ENCODE measurements at regions not wholly inside any gene's neighbourhood (a gene's known extent, or its start where the extent isn't known, plus 50 kb on each side); places are given as distances from the start of the nearest gene placed in this dataset.
A peak's percentile ranks its signal among the peaks of the same experiment; 100 is the strongest.

- no peak for DNase-seq (ENCODE audit: low read depth in 1 of 2, low spot score in 1 of 2)
- H3K4me3 ChIP-seq (replicated peaks; ENCODE audit: insufficient read depth, low read length) = no peak overlapping the region
- no peaks in the 10 kb centered on the region for H3K27me3 ChIP-seq (ENCODE audit: insufficient read depth, poor library complexity, severe bottlenecking)
- H3K27ac ChIP-seq (replicated peaks) = no peak overlapping the region
- TF ChIP-seq GABPA (IDR thresholded peaks at IDR 0.05; ENCODE audit: low read depth) = no peak
- no peak for TF ChIP-seq REST (IDR thresholded peaks at IDR 0.05; ENCODE audit: insufficient replicate concordance, low read depth)
- TF ChIP-seq CTCF (IDR thresholded peaks at IDR 0.05; ENCODE audit: insufficient read depth, low read length) = no peak
- no peak for TF ChIP-seq POLR2AphosphoS5 (IDR thresholded peaks at IDR 0.05; ENCODE audit: low read depth)
- no peak for TF ChIP-seq SPI1 (IDR thresholded peaks at IDR 0.05; ENCODE audit: borderline replicate concordance, low read depth)
Measured at GRCh38 chr3:56856752-56857151, 55.0 kb upstream of the ARHGEF3 start.

- peak in 1 of 2 experiments; percentile 17 for DNase-seq (ENCODE audit: low read depth in 1 of 2, low spot score in 1 of 2)
- H3K4me3 ChIP-seq (replicated peaks; ENCODE audit: insufficient read depth, low read length) = no peak overlapping the region
- TF ChIP-seq CTCF (IDR thresholded peaks at IDR 0.05; ENCODE audit: insufficient read depth, low read length) (peak; percentile 56), REST (IDR thresholded peaks at IDR 0.05; ENCODE audit: insufficient replicate concordance, low read depth) (no peak), SPI1 (IDR thresholded peaks at IDR 0.05; ENCODE audit: borderline replicate concordance, low read depth) (peak; percentile 5; the same call in 1 of the 2 replicates)
- H3K27ac ChIP-seq (replicated peaks) = no peak overlapping the region
- no peaks in the 10 kb centered on the region for H3K27me3 ChIP-seq (ENCODE audit: insufficient read depth, poor library complexity, severe bottlenecking)
Measured at GRCh38 chr3:56855856-56856512, 54.2 kb upstream of the ARHGEF3 start.

- Histone ChIP-seq H3K27ac (replicated peaks) (no peak overlapping the region), H3K4me3 (replicated peaks; ENCODE audit: insufficient read depth, low read length) (no peak overlapping the region)
- TF ChIP-seq CTCF (IDR thresholded peaks at IDR 0.05; ENCODE audit: insufficient read depth, low read length) (no peak), GABPA (IDR thresholded peaks at IDR 0.05; ENCODE audit: low read depth) (no peak), REST (IDR thresholded peaks at IDR 0.05; ENCODE audit: insufficient replicate concordance, low read depth) (no peak), POLR2AphosphoS5 (IDR thresholded peaks at IDR 0.05; ENCODE audit: low read depth) (no peak), SPI1 (IDR thresholded peaks at IDR 0.05; ENCODE audit: borderline replicate concordance, low read depth) (no peak)
Measured at GRCh38 chr3:56854856-56855611, 53.3 kb upstream of the ARHGEF3 start.

More at GRCh38 chr3:56854856-56855611, 53.3 kb upstream of the ARHGEF3 start:
- no peak for DNase-seq (ENCODE audit: low read depth in 1 of 2, low spot score in 1 of 2)
- no peaks in the 10 kb centered on the region for H3K27me3 ChIP-seq (ENCODE audit: insufficient read depth, poor library complexity, severe bottlenecking)

All from HL-60 (cell line).